Esophagus muscularis mucosa (tissue), 4 donors: ENCODE measurements at regions not wholly inside any gene's neighbourhood (a gene's known extent, or its start where the extent isn't known, plus 50 kb on each side); places are given as distances from the start of the nearest gene placed in this dataset.
A peak's percentile ranks its signal among the peaks of the same experiment; 100 is the strongest.

Experiments
- DNase-seq: peaks from one replicate; pipeline ENCODE4 v3.0.0-alpha.2; 2017; ENCODE audit errors: extremely low spot score
- H3K27ac ChIP-seq, 4 donors: fragments of 200-600 bp; sonication (generic); replicated peaks in 1 of 4; 1 replicate in 3 of 4; 2 replicates in 1 of 4; pipeline ENCODE4 v1.5.1; 2016 to 2019; ENCODE audit warnings: mild to moderate bottlenecking in 1 of 4
- H3K27me3 ChIP-seq, 4 donors: fragments of 200-600 bp; sonication (generic); one replicate each; pipeline versions ENCODE4 v1.5.1 to v1.6.0; 2016 to 2019
- H3K36me3 ChIP-seq, 4 donors: fragments of 200-600 bp; sonication (generic); one replicate each; pipeline ENCODE4 v1.5.1; 2016 to 2019
- H3K4me1 ChIP-seq, 4 donors: fragments of 200-600 bp; sonication (generic); one replicate each; pipeline ENCODE4 v1.5.1; 2016 to 2019
- H3K4me3 ChIP-seq, 4 donors: fragments of 200-600 bp; sonication (generic); 1 replicate in 2 of 4; 2 replicates in 2 of 4; pipeline ENCODE4 v1.5.1; 2016 to 2019; ENCODE audit warnings: mild to moderate bottlenecking in 4 of 4, moderate library complexity in 1 of 4
- H3K9me3 ChIP-seq, 4 donors: fragments of 200-600 bp; sonication (generic); 1 replicate in 3 of 4; 2 replicates in 1 of 4; pipeline ENCODE4 v1.5.1; 2016 to 2019
- EP300 ChIP-seq: sonication (generic); formaldehyde crosslinking; IDR thresholded peaks from one replicate; pipeline ENCODE4 v1.6.1; 2017; ENCODE audit warnings: antibody characterized with exemption
- POLR2A ChIP-seq: fragments of 450-650 bp; IDR thresholded peaks from one replicate; pipeline ENCODE4 v1.6.1; 2017; ENCODE audit warnings: antibody characterized with exemption, moderate library complexity, mild to moderate bottlenecking, low read depth
- POLR2AphosphoS5 ChIP-seq, 2 donors: sonication (generic); formaldehyde crosslinking; IDR thresholded peaks; one replicate each; pipeline ENCODE4 v1.6.1; 2017; ENCODE audit warnings: antibody characterized with exemption in 2 of 2
- WGBS: methylation state at CpG from one replicate; pipeline ENCODE4 v1.1.5; 2018; 5-methylcytosine and 5-hydroxymethylcytosine counted together
- intact Hi-C: fragments of 100-400 bp; cut with DNase I; formaldehyde crosslinking; loops from one replicate; pipeline ENCODE4 v1.15.1; 2023
- TF ChIP-seq, protein P1 (sequence below), 3 experiments: fragments of 200-600 bp in 2 of 3; fragments of 450-650 bp in 1 of 3; sonication (generic) in 2 of 3; IDR thresholded peaks; one replicate each; pipeline ENCODE4 v1.5.1; 2017 to 2019; ENCODE audit warnings: antibody characterized with exemption in 3 of 3, mild to moderate bottlenecking in 2 of 3, moderate library complexity in 1 of 3

- WGBS = 77% methylated on average over 8 of the region's 16 CpGs
- H3K9me3 ChIP-seq = no peaks in the 10 kb centered on the region
- intact Hi-C loops = no loop called here
- H3K36me3 ChIP-seq = no peaks in the 10 kb centered on the region
- peak overlapping the region; percentile 29 to 91 (median 58) for H3K27ac ChIP-seq
- peaks cover 67 to 76% (median 73%) of the 10 kb centered on the region in 4 donors for H3K4me1 ChIP-seq
- no peak for DNase-seq
- TF ChIP-seq, protein P1, sequence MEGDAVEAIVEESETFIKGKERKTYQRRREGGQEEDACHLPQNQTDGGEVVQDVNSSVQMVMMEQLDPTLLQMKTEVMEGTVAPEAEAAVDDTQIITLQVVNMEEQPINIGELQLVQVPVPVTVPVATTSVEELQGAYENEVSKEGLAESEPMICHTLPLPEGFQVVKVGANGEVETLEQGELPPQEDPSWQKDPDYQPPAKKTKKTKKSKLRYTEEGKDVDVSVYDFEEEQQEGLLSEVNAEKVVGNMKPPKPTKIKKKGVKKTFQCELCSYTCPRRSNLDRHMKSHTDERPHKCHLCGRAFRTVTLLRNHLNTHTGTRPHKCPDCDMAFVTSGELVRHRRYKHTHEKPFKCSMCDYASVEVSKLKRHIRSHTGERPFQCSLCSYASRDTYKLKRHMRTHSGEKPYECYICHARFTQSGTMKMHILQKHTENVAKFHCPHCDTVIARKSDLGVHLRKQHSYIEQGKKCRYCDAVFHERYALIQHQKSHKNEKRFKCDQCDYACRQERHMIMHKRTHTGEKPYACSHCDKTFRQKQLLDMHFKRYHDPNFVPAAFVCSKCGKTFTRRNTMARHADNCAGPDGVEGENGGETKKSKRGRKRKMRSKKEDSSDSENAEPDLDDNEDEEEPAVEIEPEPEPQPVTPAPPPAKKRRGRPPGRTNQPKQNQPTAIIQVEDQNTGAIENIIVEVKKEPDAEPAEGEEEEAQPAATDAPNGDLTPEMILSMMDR (IDR thresholded peaks at IDR 0.05) = no peak
- TF ChIP-seq POLR2AphosphoS5 (IDR thresholded peaks at IDR 0.05) = no peak
- no peaks in the 10 kb centered on the region for H3K27me3 ChIP-seq
- H3K4me3 ChIP-seq = no peak overlapping the region
These were observed 111.6 kb upstream of the HAAO start for GRCh38 chr2:42903821-42904575.

- peak overlapping the region; percentile 29 to 91 (median 58) for H3K27ac ChIP-seq
- peaks cover 59 to 67% (median 65%) of the 10 kb centered on the region in 4 donors for H3K4me1 ChIP-seq
These were observed 110.7 kb upstream of the HAAO start for GRCh38 chr2:42902939-42903709.

DNA sequence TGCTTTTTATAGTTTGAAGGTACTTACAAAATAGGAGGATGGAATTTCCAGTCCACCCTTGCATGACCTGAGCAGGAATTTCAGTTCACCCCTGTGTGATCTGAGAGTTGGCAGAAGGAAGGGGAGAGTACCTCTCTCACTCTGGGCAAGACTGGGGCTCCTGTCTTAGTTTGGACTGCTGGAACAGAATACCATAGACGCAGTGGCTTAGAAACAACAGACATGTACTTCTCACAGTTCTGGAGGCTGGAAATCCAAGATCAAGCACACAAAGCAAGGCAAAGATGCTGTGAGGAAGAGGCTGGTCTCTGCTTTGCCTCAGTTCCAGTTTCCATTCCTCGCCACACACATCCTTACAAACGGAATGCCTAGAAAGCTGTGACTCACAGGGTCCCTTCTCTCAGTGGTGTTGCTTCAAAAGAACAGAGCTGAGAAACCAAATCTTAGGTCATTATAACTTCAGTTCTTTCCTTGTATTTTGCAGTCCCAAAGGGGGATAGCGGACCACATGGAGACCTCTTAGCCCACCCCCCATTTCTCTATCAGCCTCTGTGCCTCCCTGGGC, 108.8 kb upstream of the HAAO start:
- TF ChIP-seq POLR2A = no peak
- TF ChIP-seq POLR2AphosphoS5 (IDR thresholded peaks at IDR 0.05) = no peak
- TF ChIP-seq, protein P1 (IDR thresholded peaks at IDR 0.05) = no peak
- TF ChIP-seq EP300 = no peak
- 49% methylated on average over 4 of the region's 4 CpGs for WGBS
- Histone ChIP-seq H3K4me1 (peaks cover 40 to 64% (median 59%) of the 10 kb centered on the region in 4 donors), H3K27ac (peak overlapping the region; percentile 37 to 63 (median 52)), H3K36me3 (no peaks in the 10 kb centered on the region), H3K9me3 (no peaks in the 10 kb centered on the region), H3K27me3 (no peaks in the 10 kb centered on the region), H3K4me3 (no peak overlapping the region)
- intact Hi-C loops = no loop called here
- no peak for DNase-seq

More at GRCh38 chr2:42902939-42903709, 110.7 kb upstream of the HAAO start:
- H3K36me3 ChIP-seq = no peaks in the 10 kb centered on the region
- no peak for TF ChIP-seq POLR2A
- TF ChIP-seq, protein P1 (IDR thresholded peaks at IDR 0.05) = no peak
- TF ChIP-seq EP300 = no peak
- TF ChIP-seq POLR2AphosphoS5 (IDR thresholded peaks at IDR 0.05) = no peak
- 72% methylated on average over 7 of the region's 9 CpGs for WGBS
- intact Hi-C loops = no loop called here
- H3K27me3 ChIP-seq = no peaks in the 10 kb centered on the region
- no peak for DNase-seq
- H3K4me3 ChIP-seq = no peak overlapping the region
- H3K9me3 ChIP-seq = no peaks in the 10 kb centered on the region

GRCh38 chr2:42900289-42900891, 108.0 kb upstream of the HAAO start:
- Histone ChIP-seq H3K4me1 (peaks cover 32 to 56% (median 51%) of the 10 kb centered on the region in 4 donors), H3K27me3 (no peaks in the 10 kb centered on the region), H3K36me3 (no peaks in the 10 kb centered on the region), H3K27ac (peak overlapping the region in 1 of 4 donors; percentile 57), H3K9me3 (no peaks in the 10 kb centered on the region), H3K4me3 (no peak overlapping the region)
- WGBS = 83% methylated on average over 5 of the region's 5 CpGs
- intact Hi-C loops = no loop called here
- no peak for TF ChIP-seq EP300
- no peak for TF ChIP-seq POLR2A
- TF ChIP-seq, protein P1 (IDR thresholded peaks at IDR 0.05) = no peak
- TF ChIP-seq POLR2AphosphoS5 (IDR thresholded peaks at IDR 0.05) = no peak
- DNase-seq = no peak
